ENCODE measurements at regions not wholly inside any gene's neighbourhood (a gene's known extent, or its start where the extent isn't known, plus 50 kb on each side); places are given as distances from the start of the nearest gene placed in this dataset.

- no peak overlapping the region for H3K4me2 ChIP-seq (ENCODE audit: low read length)
- H4K20me1 ChIP-seq (ENCODE audit: insufficient read depth, low read length), result no peaks in the 10 kb centered on the region
- no peak overlapping the region for H2AFZ ChIP-seq (ENCODE audit: low read length)
- BruUV-seq (replicated peaks), result no TSS peak
- no peak for DNase-seq (ENCODE audit: low spot score)
- H3K9me3 ChIP-seq (ENCODE audit: low read length), result no peaks in the 10 kb centered on the region
- POLR2A ChIA-PET, result no interaction called here
- no peak overlapping the region for H3K4me3 ChIP-seq (ENCODE audit: low read depth, low read length, poor library complexity, severe bottlenecking)
- no peaks in the 10 kb centered on the region for H3K36me3 ChIP-seq (ENCODE audit: insufficient read depth, low read length)
- no peaks in the 10 kb centered on the region for H3K9me2 ChIP-seq (ENCODE audit: insufficient read depth, low read length)
- H3K27ac ChIP-seq (ENCODE audit: low read depth, low read length, poor library complexity, severe bottlenecking), result no peak overlapping the region
- intact Hi-C loops (cut with micrococcal nuclease; ENCODE audit: unreplicated experiment), result no loop called here
- CTCF ChIA-PET (ENCODE audit: unreplicated experiment), result no interaction called here
- H3K79me2 ChIP-seq (ENCODE audit: insufficient read depth, low read depth, low read length), result no peaks in the 10 kb centered on the region
- TF ChIP-seq EZH2phosphoT487 (IDR thresholded peaks at IDR 0.05; ENCODE audit: borderline replicate concordance, low read depth, low read length) (no peak), CTCF (conservative IDR thresholded peaks at IDR 0.05; ENCODE audit: low read length) (no peak)
- no peaks in the 10 kb centered on the region for H3K4me1 ChIP-seq (ENCODE audit: insufficient read depth, low read length, poor library complexity, severe bottlenecking)
Measured at GRCh38 chr9:13480693-13481092, 201.2 kb upstream of the MPDZ start.

DNA sequence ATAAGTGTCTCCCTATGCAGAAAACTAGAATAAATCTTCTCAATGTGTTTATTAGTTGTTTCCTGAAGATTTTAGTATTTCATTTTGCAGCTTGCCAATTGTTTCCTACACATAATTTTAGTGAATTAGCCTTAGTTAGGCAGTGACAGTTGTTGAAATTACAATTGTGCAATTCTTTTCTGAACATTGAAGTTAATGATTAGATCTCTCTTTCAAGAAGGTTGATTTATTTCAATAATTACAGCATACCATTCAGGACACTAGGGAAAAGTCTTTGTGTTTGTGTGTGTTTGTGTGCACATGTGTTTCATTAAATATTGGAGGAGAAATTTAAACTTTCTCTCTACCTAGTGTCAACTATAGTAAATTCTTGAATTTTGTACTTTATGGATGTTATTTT lies 199.6 kb upstream of the MPDZ start:
- POLR2A ChIA-PET, result no interaction called here
- intact Hi-C loops (cut with micrococcal nuclease; ENCODE audit: unreplicated experiment), result no loop called here
- no peak overlapping the region for H3K4me2 ChIP-seq (ENCODE audit: low read length)
- no peak for DNase-seq (ENCODE audit: low spot score)
- no peak overlapping the region for H3K4me3 ChIP-seq (ENCODE audit: low read depth, low read length, poor library complexity, severe bottlenecking)
- no peaks in the 10 kb centered on the region for H3K9me3 ChIP-seq (ENCODE audit: low read length)
- TF ChIP-seq CTCF (conservative IDR thresholded peaks at IDR 0.05; ENCODE audit: low read length) (no peak), EZH2phosphoT487 (IDR thresholded peaks at IDR 0.05; ENCODE audit: borderline replicate concordance, low read depth, low read length) (no peak)
- CTCF ChIA-PET (ENCODE audit: unreplicated experiment), result interaction anchor here (1.1 kb wide), 1 partner anchor 10 kb away, joined by 3 read pairs; no protein-coding TSS in a partner anchor
- H3K79me2 ChIP-seq (ENCODE audit: insufficient read depth, low read depth, low read length), result no peaks in the 10 kb centered on the region
- H3K9me2 ChIP-seq (ENCODE audit: insufficient read depth, low read length), result no peaks in the 10 kb centered on the region
- H2AFZ ChIP-seq (ENCODE audit: low read length), result no peak overlapping the region
- H3K36me3 ChIP-seq (ENCODE audit: insufficient read depth, low read length), result no peaks in the 10 kb centered on the region
- no peaks in the 10 kb centered on the region for H3K4me1 ChIP-seq (ENCODE audit: insufficient read depth, low read length, poor library complexity, severe bottlenecking)
- no TSS peak for BruUV-seq (replicated peaks)
- no peaks in the 10 kb centered on the region for H4K20me1 ChIP-seq (ENCODE audit: insufficient read depth, low read length)
- H3K27ac ChIP-seq (ENCODE audit: low read depth, low read length, poor library complexity, severe bottlenecking), result no peak overlapping the region

DNA sequence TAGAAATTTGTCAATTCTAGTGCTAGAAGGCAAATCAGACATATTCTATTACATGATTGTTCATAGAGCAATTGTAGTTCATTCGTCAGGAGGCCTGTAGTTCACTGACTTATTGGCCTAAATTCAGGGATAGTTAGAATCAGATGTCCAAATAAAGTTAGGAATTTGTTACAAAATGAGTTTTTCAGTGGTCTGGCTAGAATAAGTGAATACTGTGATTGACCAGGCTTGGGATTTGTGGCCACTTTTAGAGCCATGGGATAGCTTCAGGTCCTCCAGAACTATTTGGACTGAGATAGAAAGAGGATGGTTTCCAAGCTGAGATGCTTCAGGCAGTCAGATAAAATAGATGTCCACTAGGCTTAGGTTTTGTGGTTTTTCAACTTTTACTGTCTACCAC lies 199.1 kb upstream of the MPDZ start:
- CTCF ChIA-PET (ENCODE audit: unreplicated experiment), result interaction anchor here (1.1 kb wide), 1 partner anchor 11 kb away, joined by 3 read pairs; no protein-coding TSS in a partner anchor
- H2AFZ ChIP-seq (ENCODE audit: low read length), result no peak overlapping the region

More for the DNA sequence above, 199.1 kb upstream of the MPDZ start:
- DNase-seq (ENCODE audit: low spot score), result no peak
- POLR2A ChIA-PET, result no interaction called here
- H3K36me3 ChIP-seq (ENCODE audit: insufficient read depth, low read length), result no peaks in the 10 kb centered on the region
- H3K9me3 ChIP-seq (ENCODE audit: low read length), result no peaks in the 10 kb centered on the region
- no peaks in the 10 kb centered on the region for H3K4me1 ChIP-seq (ENCODE audit: insufficient read depth, low read length, poor library complexity, severe bottlenecking)
- H3K4me2 ChIP-seq (ENCODE audit: low read length), result no peak overlapping the region
- no peaks in the 10 kb centered on the region for H3K9me2 ChIP-seq (ENCODE audit: insufficient read depth, low read length)
- no peaks in the 10 kb centered on the region for H3K79me2 ChIP-seq (ENCODE audit: insufficient read depth, low read depth, low read length)
- no peaks in the 10 kb centered on the region for H4K20me1 ChIP-seq (ENCODE audit: insufficient read depth, low read length)
- no peak overlapping the region for H3K4me3 ChIP-seq (ENCODE audit: low read depth, low read length, poor library complexity, severe bottlenecking)
- no peak overlapping the region for H3K27ac ChIP-seq (ENCODE audit: low read depth, low read length, poor library complexity, severe bottlenecking)
- intact Hi-C loops (cut with micrococcal nuclease; ENCODE audit: unreplicated experiment), result no loop called here
- no peak for TF ChIP-seq EZH2phosphoT487 (IDR thresholded peaks at IDR 0.05; ENCODE audit: borderline replicate concordance, low read depth, low read length)
- TF ChIP-seq CTCF (conservative IDR thresholded peaks at IDR 0.05; ENCODE audit: low read length), result no peak
- BruUV-seq (replicated peaks), result no TSS peak

Data from OCI-LY7 (cell line).